Liver (tissue), 3 donors: ENCODE measurements at regions not wholly inside any gene's neighbourhood (a gene's known extent, or its start where the extent isn't known, plus 50 kb on each side); places are given as distances from the start of the nearest gene placed in this dataset.

Experiments used
- EGR1 ChIP-seq, 2 donors: IDR thresholded peaks; 2 replicates each; pipeline ENCODE4 v1.6.1; 2016 to 2018; ENCODE audit warnings: antibody characterized with exemption in 2 of 2, low read depth in 2 of 2
- GABPA ChIP-seq, 2 donors: IDR thresholded peaks in 1 of 2; conservative IDR thresholded peaks in 1 of 2; 2 replicates each; pipeline ENCODE4 v1.6.1; 2016; ENCODE audit warnings: antibody characterized with exemption in 2 of 2, mild to moderate bottlenecking in 1 of 2, moderate library complexity in 1 of 2
- MAX ChIP-seq: IDR thresholded peaks from 2 replicates; pipeline ENCODE4 v1.6.1; 2016; ENCODE audit warnings: antibody characterized with exemption
- RAD21 ChIP-seq, 2 donors: IDR thresholded peaks; 2 replicates each; pipeline ENCODE4 v1.6.1; 2016; ENCODE audit warnings: antibody characterized with exemption in 2 of 2, mild to moderate bottlenecking in 2 of 2
- REST ChIP-seq: IDR thresholded peaks from 2 replicates; pipeline ENCODE4 v1.6.1; 2016; ENCODE audit warnings: antibody characterized with exemption, mild to moderate bottlenecking
- RXRA ChIP-seq, 2 donors: IDR thresholded peaks; 2 replicates each; pipeline ENCODE4 v1.6.1; 2017 to 2018; ENCODE audit warnings: antibody characterized with exemption in 2 of 2, mild to moderate bottlenecking in 1 of 2
- SP1 ChIP-seq: IDR thresholded peaks from 2 replicates; pipeline ENCODE4 v1.6.1; 2018; ENCODE audit warnings: antibody characterized with exemption, mild to moderate bottlenecking
- TAF1 ChIP-seq: conservative IDR thresholded peaks from 2 replicates; pipeline ENCODE4 v1.6.1; 2016; ENCODE audit warnings: antibody characterized with exemption, mild to moderate bottlenecking
- TF ChIP-seq, protein P1 (sequence below): fragments of 150-350 bp; IDR thresholded peaks from 2 replicates; pipeline ENCODE4 v1.5.1; 2017; ENCODE audit warnings: improper control_type of control experiment, low read depth, low read length; ENCODE audit not compliant: missing input control
- donor health status: healthy.
- donor health status: healthy.

DNA sequence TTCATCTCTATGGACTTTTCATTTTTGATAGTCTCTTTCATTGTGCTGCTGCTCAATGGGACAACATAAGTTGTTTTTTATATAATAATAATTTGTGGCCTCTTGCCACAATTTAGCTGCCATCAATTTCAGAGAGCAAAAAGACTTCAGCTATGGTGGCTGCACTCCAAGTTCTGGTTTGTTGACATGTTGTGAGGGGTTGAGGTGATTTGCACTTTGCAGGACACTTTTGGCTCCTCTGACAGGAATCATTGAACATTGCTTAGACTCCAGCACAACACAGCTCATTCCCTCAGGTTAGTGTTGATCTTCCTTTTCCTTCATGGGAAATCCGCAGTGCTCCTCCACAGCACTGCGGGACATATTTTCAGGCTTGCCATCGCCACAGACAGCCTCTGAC is 725.4 kb upstream of the TSPY4 start:
- TF ChIP-seq REST = no peak
- no peak for TF ChIP-seq SP1
- no peak for TF ChIP-seq RAD21 (IDR thresholded peaks at IDR 0.05)
- TF ChIP-seq, protein P1, sequence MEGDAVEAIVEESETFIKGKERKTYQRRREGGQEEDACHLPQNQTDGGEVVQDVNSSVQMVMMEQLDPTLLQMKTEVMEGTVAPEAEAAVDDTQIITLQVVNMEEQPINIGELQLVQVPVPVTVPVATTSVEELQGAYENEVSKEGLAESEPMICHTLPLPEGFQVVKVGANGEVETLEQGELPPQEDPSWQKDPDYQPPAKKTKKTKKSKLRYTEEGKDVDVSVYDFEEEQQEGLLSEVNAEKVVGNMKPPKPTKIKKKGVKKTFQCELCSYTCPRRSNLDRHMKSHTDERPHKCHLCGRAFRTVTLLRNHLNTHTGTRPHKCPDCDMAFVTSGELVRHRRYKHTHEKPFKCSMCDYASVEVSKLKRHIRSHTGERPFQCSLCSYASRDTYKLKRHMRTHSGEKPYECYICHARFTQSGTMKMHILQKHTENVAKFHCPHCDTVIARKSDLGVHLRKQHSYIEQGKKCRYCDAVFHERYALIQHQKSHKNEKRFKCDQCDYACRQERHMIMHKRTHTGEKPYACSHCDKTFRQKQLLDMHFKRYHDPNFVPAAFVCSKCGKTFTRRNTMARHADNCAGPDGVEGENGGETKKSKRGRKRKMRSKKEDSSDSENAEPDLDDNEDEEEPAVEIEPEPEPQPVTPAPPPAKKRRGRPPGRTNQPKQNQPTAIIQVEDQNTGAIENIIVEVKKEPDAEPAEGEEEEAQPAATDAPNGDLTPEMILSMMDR = no peak
- no peak for TF ChIP-seq EGR1 (IDR thresholded peaks at IDR 0.05; ENCODE audit: low read depth in 2 of 2)
- TF ChIP-seq MAX = no peak
- no peak for TF ChIP-seq GABPA (IDR thresholded peaks at IDR 0.05 in 1 of 2, conservative IDR thresholded peaks at IDR 0.05 in 1 of 2)
- no peak for TF ChIP-seq RXRA (IDR thresholded peaks at IDR 0.05)
- no peak for TF ChIP-seq TAF1
